H1 (cell line): ENCODE measurements at regions not wholly inside any gene's neighbourhood (a gene's known extent, or its start where the extent isn't known, plus 50 kb on each side); places are given as distances from the start of the nearest gene placed in this dataset.

ENCODE experiments used
- POU5F1 ChIP-seq: IDR thresholded peaks from 2 replicates; pipeline ENCODE4 v1.6.1; 2011; ENCODE audit warnings: low read depth, mild to moderate bottlenecking, low read length, moderate library complexity

- TF ChIP-seq POU5F1 = no peak
Measured at GRCh38 chr14:87878959-87879358, 114.0 kb downstream of the GALC start (continued).
